Limb (tissue), 2 donors: ENCODE measurements at regions not wholly inside any gene's neighbourhood (a gene's known extent, or its start where the extent isn't known, plus 50 kb on each side); places are given as distances from the start of the nearest gene placed in this dataset.

Source experiments
- DNase-seq, 2 donors: peaks; one replicate each; pipeline ENCODE4 v3.0.0-alpha.2; 2016; ENCODE audit errors: extremely low spot score in 2 of 2

GRCh38 chr3:187899246-187899645 is 154.0 kb upstream of the BCL6 start:
- no peak for DNase-seq

- DNase-seq, result no peak
Observed at GRCh38 chr3:187900993-187901755, 155.9 kb upstream of the BCL6 start.

- DNase-seq, result no peak
Observed at GRCh38 chr3:187902041-187902471, 156.8 kb upstream of the BCL6 start.

- no peak for DNase-seq
Observed at GRCh38 chr3:187902936-187903335, 157.7 kb upstream of the BCL6 start.

GRCh38 chr3:187903697-187904096 is 158.4 kb upstream of the BCL6 start:
- DNase-seq, result no peak

- DNase-seq, result no peak
Observed at GRCh38 chr3:187906416-187906815, 161.1 kb upstream of the BCL6 start.

- DNase-seq, result no peak
Observed at GRCh38 chr3:187906920-187907319, 161.7 kb upstream of the BCL6 start.

- DNase-seq, result no peak
Observed at GRCh38 chr3:187909866-187910265, 164.6 kb upstream of the BCL6 start.

- no peak for DNase-seq
Observed at GRCh38 chr3:187912007-187912406, 166.7 kb upstream of the BCL6 start.

GRCh38 chr3:187913617-187914033 is 168.4 kb upstream of the BCL6 start:
- DNase-seq, result no peak

GRCh38 chr3:187914231-187914630 is 169.0 kb upstream of the BCL6 start:
- no peak for DNase-seq

GRCh38 chr3:187916072-187916471 is 170.8 kb upstream of the BCL6 start:
- no peak for DNase-seq

- no peak for DNase-seq
Observed at GRCh38 chr3:187918081-187918644, 172.9 kb upstream of the BCL6 start.

- no peak for DNase-seq
Observed at GRCh38 chr3:187919048-187919447, 173.8 kb upstream of the BCL6 start.

- no peak for DNase-seq
Observed at GRCh38 chr3:187919544-187919943, 174.3 kb upstream of the BCL6 start.

- no peak for DNase-seq
Observed at GRCh38 chr3:187920030-187920429, 174.8 kb upstream of the BCL6 start.

GRCh38 chr3:187920913-187921312 is 175.6 kb upstream of the BCL6 start:
- peak in 1 of 2 donors; percentile 50 for DNase-seq

- no peak for DNase-seq
Observed at GRCh38 chr3:187921391-187922074, 176.3 kb upstream of the BCL6 start.

GRCh38 chr3:187922704-187923416 is 177.6 kb upstream of the BCL6 start:
- DNase-seq, result no peak

GRCh38 chr3:187924651-187925050 is 179.4 kb upstream of the BCL6 start:
- DNase-seq, result no peak

- no peak for DNase-seq
Observed at GRCh38 chr3:187925326-187925725, 180.1 kb upstream of the BCL6 start.

- DNase-seq, result no peak
Observed at GRCh38 chr3:187926620-187927019, 181.4 kb upstream of the BCL6 start.
